ENCODE measurements at regions not wholly inside any gene's neighbourhood (a gene's known extent, or its start where the extent isn't known, plus 50 kb on each side); places are given as distances from the start of the nearest gene placed in this dataset.

GRCh38 chr19:30671367-30671619 is 299.1 kb downstream of the ZNF536 start:
- TF ChIP-seq POLR2A (IDR thresholded peaks at IDR 0.05), result no peak
- no peak for TF ChIP-seq CTCF (IDR thresholded peaks at IDR 0.05)
